NCI-H2227 (cell line): ENCODE measurements at regions not wholly inside any gene's neighbourhood (a gene's known extent, or its start where the extent isn't known, plus 50 kb on each side); places are given as distances from the start of the nearest gene placed in this dataset.

Experiments used
- DNase-seq: peaks from one replicate; lab custom pipeline; 2025; ENCODE audit not compliant: unreplicated experiment; lab: John Stamatoyannopoulos, UW

DNA sequence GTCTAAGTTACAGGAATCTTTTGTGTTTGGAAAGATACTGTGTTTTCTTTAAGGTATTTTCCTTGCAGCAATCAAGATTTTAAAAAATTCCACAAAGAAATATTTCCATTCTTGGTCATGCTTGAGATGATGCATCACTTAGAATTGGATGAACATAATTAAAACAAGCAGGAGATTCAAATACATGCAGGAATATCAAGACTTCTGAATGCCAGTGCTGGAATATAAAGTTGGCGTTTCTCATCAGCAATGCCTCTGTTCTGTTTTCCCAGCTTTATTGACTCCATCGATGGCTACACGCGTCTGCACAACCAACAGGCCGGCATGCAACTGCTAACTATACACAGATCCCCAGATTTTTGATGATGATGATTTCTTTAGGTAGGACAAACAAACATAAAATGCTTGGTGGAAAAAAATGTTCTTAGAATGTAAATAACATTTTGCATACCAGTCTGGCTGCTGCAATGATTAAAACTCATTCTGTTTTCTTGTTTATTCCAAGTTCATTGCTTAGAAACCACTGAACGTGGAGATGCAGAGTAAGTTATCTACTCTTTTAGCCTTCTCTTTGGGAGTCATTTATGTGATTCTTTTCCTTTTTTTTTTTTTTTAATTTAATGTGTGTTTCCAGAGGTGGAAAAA is 91.3 kb upstream of the FAM171A1 start:
- no peak for DNase-seq

GRCh38 chr10:15461353-15462108 is 90.4 kb upstream of the FAM171A1 start:
- no peak for DNase-seq

DNA sequence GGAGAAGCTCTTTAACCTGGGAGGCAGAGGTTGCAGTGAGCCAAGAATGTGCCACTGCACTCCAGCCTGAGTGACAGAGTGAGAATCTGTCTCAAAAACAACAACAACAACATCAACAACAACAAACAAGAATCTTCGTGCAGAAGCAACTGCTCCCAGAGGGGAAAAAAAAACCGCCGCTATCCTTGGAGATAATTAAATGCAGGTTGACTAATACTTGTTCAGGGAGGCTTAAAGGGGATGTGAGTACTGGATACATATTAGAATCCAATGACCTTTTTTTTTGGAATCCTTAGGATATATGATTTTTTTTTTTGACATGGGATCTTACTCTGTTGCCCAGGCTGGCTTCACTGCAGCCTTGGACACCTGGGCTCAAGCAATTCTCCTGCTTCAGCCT is 89.6 kb upstream of the FAM171A1 start:
- DNase-seq: no peak

GRCh38 chr10:15459218-15459617 is 88.1 kb upstream of the FAM171A1 start:
- no peak for DNase-seq

GRCh38 chr10:15457382-15457781 is 86.3 kb upstream of the FAM171A1 start:
- DNase-seq: no peak

- no peak for DNase-seq
These were observed 84.4 kb upstream of the FAM171A1 start for GRCh38 chr10:15455456-15455855.

- DNase-seq: no peak
These were observed 82.8 kb upstream of the FAM171A1 start for GRCh38 chr10:15453926-15454325.

- DNase-seq: no peak
These were observed 82.4 kb upstream of the FAM171A1 start for GRCh38 chr10:15453457-15453856.

GRCh38 chr10:15452545-15452944 is 81.5 kb upstream of the FAM171A1 start:
- no peak for DNase-seq

DNA sequence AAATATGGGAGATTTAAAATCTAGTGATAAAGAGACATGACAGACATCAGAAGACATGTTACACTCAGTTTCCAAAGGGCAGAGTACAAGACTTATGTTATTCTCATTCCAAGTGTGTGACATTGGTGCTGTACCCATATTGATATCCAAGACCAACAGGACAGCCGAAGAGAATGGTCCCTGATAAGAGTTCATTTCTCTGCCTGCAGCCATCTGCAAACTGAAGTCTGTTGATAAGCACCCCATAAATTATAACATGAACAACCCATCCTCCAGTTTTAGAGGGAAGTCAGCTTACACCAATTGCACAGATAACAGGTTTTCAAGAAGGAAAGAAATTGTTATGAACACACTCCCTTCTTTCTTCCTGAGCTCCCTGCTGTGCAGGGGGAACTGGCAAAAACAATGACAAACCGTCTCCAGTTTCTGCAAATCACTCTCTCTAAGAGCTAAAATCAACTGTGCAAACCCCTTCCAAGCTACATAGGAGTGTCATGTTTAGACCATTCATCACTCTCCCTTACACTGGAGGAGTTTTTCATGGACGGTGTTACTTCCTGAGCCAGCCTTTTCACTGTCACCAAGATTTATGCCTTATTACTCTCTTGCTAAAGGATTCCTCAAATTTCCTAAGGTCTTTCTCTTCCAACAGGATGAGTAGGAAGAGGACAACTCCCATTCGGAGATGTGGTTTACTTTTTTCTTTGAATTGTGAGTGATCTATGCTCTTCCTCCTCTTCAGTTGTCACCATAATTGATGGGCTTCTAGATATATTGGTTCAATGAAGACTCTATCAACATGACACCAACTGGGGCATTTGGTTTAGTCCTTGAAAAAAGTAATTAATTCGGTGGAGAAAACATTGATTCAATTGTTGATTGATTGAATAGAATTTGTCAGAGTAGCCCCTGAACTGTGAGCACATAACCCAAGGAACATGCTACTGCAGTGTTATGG is 80.3 kb upstream of the FAM171A1 start:
- DNase-seq: no peak

- no peak for DNase-seq
These were observed 77.5 kb upstream of the FAM171A1 start for GRCh38 chr10:15448598-15448997.

DNA sequence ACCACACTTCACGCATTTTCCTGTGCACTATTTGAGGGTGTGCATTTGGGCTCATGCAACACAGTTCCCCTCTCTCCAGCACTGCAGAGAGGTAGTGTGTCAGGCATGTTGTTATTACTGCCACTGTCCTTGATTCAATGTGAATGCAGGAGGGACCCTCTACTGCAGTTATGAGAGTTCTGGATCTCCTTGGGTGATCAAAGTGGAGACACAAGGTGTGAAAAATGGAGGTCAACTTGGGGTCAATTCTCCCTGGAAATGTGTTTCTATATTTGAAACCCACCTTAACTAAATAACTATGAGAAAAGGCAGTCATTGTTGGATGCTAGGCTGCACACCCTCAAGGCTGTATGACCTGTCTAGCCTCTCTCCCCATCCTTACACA is 73.9 kb upstream of the FAM171A1 start:
- DNase-seq: no peak

DNA sequence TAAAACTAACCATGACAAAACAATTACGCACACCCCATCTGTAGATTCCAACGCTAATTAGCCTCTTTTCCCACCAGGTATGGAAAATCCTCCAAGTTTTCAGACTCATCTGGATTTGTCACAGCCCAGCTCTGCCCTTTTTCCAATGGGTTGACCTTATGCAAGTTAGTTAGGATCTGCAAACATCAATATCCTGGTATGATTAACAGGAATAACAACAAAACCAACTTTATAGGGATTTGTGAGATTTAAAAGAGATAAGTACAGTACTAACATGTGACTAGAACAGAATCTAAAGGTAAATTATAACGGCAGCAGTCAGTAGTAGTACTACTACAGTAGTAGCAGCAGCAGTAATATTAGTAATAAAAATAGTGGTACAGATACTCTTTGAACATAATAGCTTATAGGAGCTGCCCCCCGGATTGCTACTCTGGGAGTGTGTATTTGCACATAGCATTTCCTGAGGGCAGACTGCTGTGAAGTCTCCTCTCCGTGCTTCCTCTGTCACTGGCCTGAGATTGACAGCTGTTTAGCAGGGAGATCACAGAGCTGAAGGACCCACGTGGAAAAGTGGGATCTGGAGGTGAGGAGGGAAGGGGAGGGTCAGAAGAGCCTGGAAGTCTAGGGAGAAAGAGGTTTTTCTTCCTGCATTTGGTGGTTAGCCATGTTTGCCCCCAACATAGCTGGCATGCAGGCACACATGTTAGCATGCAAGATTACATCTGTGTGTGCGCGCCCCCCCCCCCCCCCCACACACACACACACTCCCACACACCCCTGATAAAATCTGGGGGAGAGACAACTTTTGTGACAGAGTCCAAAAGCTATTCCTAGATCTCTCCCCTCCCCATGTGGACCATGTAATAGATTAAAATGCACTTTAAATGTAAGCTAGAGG is 73.3 kb upstream of the FAM171A1 start:
- no peak for DNase-seq

DNA sequence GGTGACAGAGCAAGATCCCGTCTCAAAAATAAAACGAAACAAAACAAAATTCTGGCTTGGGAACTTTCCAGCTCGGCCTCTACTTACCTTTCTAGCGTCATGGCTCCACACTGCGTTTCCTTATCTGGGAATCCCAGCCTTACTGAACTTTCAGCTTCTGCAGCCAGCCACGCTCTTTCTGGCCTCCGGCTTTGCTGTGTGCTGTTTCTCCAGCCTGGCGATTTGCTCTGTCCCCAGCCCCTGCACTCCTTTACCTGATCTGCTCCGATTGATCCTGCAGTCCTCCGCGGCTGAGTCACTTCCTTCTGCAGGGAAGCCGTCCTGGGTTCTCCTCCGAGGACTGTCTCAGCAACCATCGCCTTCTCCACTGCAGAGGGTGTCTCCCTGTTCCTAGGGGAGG is 71.0 kb upstream of the FAM171A1 start:
- no peak for DNase-seq

DNA sequence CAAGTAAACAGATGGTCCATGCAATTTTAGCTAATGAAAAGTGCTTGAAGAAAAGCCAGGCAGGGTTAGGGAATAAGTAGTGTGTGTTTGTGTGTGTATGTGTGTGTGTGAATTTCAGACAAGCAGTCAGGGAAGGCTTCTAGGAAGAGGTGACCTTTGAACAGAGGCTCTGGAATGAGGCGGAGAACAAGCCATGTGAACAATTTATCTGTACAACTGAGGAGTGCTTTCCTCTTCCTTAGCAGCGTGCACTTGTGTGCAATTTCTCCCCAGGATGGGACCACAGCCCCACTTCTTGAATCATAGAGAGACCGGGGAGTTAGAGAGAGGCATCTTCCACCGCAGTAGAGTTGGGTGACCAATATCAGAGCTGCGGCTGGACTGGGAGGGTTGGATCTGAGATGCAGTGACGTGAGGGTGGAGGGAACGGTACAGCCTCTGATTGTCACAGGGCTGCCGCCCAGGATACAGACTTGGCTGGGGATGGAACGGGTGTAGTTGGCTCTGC is 69.2 kb upstream of the FAM171A1 start:
- no peak for DNase-seq

DNA sequence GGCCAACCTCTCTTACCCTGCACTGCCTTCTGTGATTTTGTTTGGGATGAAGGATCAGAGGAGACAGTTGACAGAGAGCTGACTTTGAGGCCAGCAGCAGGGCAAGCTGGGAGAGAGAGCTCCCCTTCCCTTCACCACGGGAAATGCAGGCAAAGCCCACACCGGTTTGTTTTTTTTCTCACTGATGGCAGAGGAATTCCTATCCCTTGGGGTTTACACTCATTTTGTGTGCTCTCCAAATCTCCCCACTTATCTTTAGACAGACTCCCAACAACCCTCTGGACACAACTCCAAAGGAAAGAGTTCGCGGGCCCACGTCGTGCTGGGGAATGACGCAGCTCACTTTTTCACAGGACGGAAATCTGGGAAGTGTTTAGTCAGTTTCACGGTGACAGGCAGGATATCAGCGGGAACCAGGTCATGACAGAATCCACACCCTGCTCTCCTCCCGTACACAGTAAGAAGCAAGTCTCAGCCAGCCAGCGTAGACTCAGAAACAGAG is 68.3 kb upstream of the FAM171A1 start:
- DNase-seq: no peak

DNA sequence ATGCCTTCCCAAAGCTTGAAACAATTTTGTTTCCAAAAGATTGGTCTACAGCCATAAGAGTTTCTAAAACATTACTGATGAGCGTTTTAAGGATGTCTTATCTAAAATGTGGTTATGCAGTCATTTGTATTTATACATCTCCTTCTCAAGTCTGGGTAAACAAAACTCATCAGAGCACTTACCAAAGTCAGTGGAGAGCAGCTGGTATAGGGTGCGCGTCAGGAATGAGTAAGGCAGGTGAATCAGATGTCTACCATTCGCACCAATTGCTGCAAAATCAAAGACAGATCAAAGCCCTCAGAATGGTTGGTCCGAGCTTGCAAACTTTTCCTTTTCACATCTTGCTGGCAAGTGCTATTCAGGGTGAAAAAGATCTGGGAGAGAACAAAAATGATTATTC is 65.6 kb upstream of the FAM171A1 start:
- DNase-seq: no peak

DNA sequence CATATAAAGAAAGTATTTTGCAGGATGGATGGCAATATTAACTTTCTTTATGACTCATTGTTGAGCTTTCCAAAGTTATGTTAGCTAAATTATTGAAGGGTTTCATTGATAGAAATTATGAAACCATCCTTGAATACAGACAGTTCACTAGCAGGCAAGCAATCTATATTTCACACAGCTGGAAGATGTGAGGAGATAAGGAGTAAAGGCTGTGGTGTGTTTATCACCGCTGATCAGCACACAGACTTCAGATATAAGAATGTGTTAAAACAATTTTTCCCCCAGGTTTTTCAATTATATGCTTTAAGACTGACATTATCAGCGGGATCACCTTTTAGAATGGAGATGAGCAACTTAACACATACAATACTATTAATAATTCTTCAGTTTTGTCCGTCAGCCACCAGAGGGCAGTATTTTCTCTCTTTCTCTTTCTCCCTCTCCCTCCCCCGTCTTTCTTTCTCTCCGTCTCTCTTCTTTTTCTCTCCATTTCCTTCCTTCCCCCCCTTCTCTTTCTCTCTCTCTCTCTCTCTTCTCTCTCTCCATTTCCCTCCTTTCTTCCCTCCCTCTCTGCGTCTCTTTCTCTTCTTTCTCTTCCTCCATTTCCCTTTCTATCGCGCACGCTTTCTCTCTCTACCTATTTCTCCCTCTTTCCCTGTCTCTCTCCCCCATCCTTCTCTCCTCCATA is 62.9 kb upstream of the FAM171A1 start:
- DNase-seq: peak; percentile 51

- DNase-seq: no peak
These were observed 61.2 kb upstream of the FAM171A1 start for GRCh38 chr10:15432266-15432665.
